HL-60 (cell line): ENCODE measurements at regions not wholly inside any gene's neighbourhood (a gene's known extent, or its start where the extent isn't known, plus 50 kb on each side); places are given as distances from the start of the nearest gene placed in this dataset.

Experiments used
- DNase-seq, 2 experiments: peaks; one replicate each; pipeline ENCODE4 v3.0.0-alpha.2; 2010 to 2020; ENCODE audit warnings: low read depth in 1 of 2, low spot score in 1 of 2
- H3K27ac ChIP-seq: fragments of 250-450 bp; sonication (Bioruptor Pico); replicated peaks from 2 replicates; pipeline ENCODE4 v1.5.1; 2020; ENCODE audit warnings: mild to moderate bottlenecking, moderate library complexity
- H3K27me3 ChIP-seq: fragments of 250-450 bp; sonication (Bioruptor Pico); 2 replicates; pipeline ENCODE4 v1.5.1; 2021; ENCODE audit warnings: mild to moderate bottlenecking, moderate library complexity; ENCODE audit not compliant: insufficient read depth, poor library complexity, severe bottlenecking
- H3K4me3 ChIP-seq: replicated peaks from 2 replicates; pipeline ENCODE4 v1.5.1; 2011; ENCODE audit warnings: mild to moderate bottlenecking, control low read depth, low read length; ENCODE audit not compliant: insufficient read depth
- CTCF ChIP-seq: IDR thresholded peaks from one replicate; pipeline ENCODE4 v1.5.1; 2011; ENCODE audit warnings: low read length, control low read depth, inconsistent platforms; ENCODE audit not compliant: insufficient read depth
- GABPA ChIP-seq: IDR thresholded peaks from 2 replicates; pipeline ENCODE4 v1.6.1; 2012; ENCODE audit warnings: low read depth
- POLR2AphosphoS5 ChIP-seq: IDR thresholded peaks from 2 replicates; pipeline ENCODE4 v1.6.1; 2012; ENCODE audit warnings: low read depth
- SPI1 ChIP-seq: IDR thresholded peaks from 2 replicates; pipeline ENCODE4 v1.6.1; 2012; ENCODE audit warnings: low read depth, mild to moderate bottlenecking, borderline replicate concordance
- TF ChIP-seq, protein P1 (sequence below): IDR thresholded peaks from 2 replicates; pipeline ENCODE4 v1.6.1; 2012; ENCODE audit warnings: low read depth; ENCODE audit not compliant: insufficient replicate concordance

- Histone ChIP-seq H3K27me3 (peaks cover 7% of the 10 kb centered on the region), H3K4me3 (no peak overlapping the region), H3K27ac (no peak overlapping the region)
- no peak for TF ChIP-seq SPI1
- DNase-seq, result no peak
Observed at GRCh38 chr14:94932589-94932988, 162.7 kb upstream of the GSC start.

- Histone ChIP-seq H3K4me3 (no peak overlapping the region), H3K27me3 (peaks cover 7% of the 10 kb centered on the region), H3K27ac (no peak overlapping the region)
- TF ChIP-seq CTCF (no peak), POLR2AphosphoS5 (no peak), GABPA (no peak), SPI1 (no peak)
- TF ChIP-seq, protein P1, sequence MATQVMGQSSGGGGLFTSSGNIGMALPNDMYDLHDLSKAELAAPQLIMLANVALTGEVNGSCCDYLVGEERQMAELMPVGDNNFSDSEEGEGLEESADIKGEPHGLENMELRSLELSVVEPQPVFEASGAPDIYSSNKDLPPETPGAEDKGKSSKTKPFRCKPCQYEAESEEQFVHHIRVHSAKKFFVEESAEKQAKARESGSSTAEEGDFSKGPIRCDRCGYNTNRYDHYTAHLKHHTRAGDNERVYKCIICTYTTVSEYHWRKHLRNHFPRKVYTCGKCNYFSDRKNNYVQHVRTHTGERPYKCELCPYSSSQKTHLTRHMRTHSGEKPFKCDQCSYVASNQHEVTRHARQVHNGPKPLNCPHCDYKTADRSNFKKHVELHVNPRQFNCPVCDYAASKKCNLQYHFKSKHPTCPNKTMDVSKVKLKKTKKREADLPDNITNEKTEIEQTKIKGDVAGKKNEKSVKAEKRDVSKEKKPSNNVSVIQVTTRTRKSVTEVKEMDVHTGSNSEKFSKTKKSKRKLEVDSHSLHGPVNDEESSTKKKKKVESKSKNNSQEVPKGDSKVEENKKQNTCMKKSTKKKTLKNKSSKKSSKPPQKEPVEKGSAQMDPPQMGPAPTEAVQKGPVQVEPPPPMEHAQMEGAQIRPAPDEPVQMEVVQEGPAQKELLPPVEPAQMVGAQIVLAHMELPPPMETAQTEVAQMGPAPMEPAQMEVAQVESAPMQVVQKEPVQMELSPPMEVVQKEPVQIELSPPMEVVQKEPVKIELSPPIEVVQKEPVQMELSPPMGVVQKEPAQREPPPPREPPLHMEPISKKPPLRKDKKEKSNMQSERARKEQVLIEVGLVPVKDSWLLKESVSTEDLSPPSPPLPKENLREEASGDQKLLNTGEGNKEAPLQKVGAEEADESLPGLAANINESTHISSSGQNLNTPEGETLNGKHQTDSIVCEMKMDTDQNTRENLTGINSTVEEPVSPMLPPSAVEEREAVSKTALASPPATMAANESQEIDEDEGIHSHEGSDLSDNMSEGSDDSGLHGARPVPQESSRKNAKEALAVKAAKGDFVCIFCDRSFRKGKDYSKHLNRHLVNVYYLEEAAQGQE, result no peak
- no peak for DNase-seq
Observed at GRCh38 chr14:94930690-94931089, 160.8 kb upstream of the GSC start.

DNA sequence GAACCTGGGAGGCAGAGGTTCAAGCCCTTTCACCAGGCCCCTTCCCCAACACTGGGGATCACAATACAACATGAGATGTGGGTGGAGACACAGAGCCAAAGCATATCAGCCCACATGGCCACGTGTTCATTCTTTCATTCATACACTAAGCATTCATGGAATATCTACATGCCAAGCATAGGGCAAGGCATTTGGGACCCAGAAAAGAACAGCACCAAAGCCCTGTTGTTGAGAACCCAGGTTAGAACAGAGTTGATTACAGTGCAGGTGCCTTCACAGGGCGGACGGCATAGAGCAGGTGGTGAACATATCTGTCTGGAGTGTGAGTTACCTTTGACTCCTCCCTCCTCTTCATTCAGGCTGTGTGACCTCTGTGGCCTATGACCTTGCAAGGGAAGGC is 159.4 kb upstream of the GSC start:
- no peak overlapping the region for H3K27ac ChIP-seq
- DNase-seq, result no peak
- TF ChIP-seq, protein P1, result no peak
- TF ChIP-seq POLR2AphosphoS5, result no peak
- TF ChIP-seq CTCF, result no peak
- no peak for TF ChIP-seq GABPA
- TF ChIP-seq SPI1, result no peak
- H3K4me3 ChIP-seq, result no peak overlapping the region
- peaks cover 5% of the 10 kb centered on the region for H3K27me3 ChIP-seq

- no peak for DNase-seq
- H3K27ac ChIP-seq, result no peak overlapping the region
- no peak overlapping the region for H3K4me3 ChIP-seq
- peaks cover 3% of the 10 kb centered on the region for H3K27me3 ChIP-seq
- TF ChIP-seq GABPA, result no peak
- TF ChIP-seq SPI1, result no peak
- TF ChIP-seq, protein P1, result no peak
- no peak for TF ChIP-seq CTCF
- TF ChIP-seq POLR2AphosphoS5, result no peak
Observed at GRCh38 chr14:94926176-94926575, 156.3 kb upstream of the GSC start.
